HG03060 (cell line): ENCODE measurements at regions not wholly inside any gene's neighbourhood (a gene's known extent, or its start where the extent isn't known, plus 50 kb on each side); places are given as distances from the start of the nearest gene placed in this dataset.

Experiments used
- ATAC-seq: cut with Tn5 transposase; IDR thresholded peaks from one replicate; pipeline ENCODE4 v1.9.1; 2021; ENCODE audit warnings: low read depth, moderate number of reproducible peaks; ENCODE audit not compliant: unreplicated experiment

- ATAC-seq, result no peak
Observed at GRCh38 chr13:50071379-50071778, 56.1 kb downstream of the KCNRG start.

- ATAC-seq, result no peak
Observed at GRCh38 chr13:50072676-50073075, 57.4 kb downstream of the KCNRG start.

DNA sequence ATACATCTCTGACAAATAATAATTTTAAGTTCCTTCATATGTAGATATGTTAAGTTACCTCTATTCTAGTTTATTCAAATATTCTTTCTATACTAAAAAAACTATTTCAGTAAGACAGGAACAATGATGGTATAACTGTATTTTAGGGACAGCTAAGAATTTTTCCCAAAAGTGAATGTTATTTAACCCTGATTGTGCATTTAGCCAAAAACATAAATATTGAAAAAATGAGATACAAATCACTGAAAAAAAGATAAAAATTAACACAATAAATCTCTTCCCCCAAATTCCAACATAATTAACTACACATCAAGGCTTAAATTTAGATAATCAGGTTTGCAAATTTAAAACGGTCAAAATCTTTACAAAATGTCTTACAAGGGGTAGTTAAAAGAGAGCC, 58.1 kb downstream of the KCNRG start:
- no peak for ATAC-seq

GRCh38 chr13:50074843-50075242, 59.6 kb downstream of the KCNRG start:
- no peak for ATAC-seq

- no peak for ATAC-seq
Observed at GRCh38 chr13:50075619-50076097, 60.4 kb downstream of the KCNRG start.

DNA sequence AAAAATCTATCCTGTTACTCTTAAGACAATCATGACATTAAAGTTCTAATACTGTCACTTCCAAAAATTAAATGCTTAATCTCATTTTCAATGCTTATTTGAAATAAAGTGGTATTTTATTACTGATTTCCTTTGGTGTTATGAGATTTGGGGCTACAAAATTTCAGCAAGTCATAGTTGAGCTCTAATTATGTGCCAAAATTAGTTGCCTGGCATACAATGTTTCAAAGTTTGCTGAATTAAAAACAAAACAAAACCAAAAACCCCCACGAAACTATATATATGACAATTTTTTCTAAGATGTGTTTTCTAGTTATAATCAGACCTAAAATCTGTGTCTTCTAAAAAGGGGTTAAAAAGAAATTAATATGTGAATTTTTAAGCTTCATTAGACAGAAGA, 62.2 kb downstream of the KCNRG start:
- no peak for ATAC-seq

DNA sequence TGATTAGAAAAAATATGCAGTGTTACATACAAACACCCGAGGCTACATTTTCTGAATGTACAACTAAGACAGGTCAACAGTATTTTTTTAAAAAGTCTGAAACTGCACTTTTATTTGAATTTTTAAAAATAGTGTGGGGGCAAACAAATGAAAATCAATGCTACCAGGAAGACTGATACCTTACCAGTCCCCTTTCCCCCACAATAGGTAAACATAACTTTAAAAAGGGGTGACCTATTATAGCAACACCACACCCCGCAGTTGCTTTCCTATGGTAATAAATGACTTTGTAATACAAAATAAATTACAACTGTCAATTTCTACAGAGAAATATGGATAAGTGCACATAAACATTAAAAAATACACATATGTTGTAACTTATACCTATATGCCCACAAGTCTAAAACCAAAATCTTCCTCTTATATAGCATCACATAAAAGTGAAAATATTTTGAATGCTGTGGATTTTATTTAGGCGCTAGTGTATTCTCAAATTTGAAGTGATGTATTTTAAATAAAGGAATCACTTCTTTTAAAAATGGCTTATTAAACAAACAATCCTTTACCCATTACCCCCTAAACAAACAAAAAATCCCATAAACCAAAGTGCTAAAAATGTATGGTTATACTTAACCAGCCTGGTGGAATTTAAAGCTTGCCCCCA, 63.1 kb downstream of the KCNRG start:
- ATAC-seq, result no peak

DNA sequence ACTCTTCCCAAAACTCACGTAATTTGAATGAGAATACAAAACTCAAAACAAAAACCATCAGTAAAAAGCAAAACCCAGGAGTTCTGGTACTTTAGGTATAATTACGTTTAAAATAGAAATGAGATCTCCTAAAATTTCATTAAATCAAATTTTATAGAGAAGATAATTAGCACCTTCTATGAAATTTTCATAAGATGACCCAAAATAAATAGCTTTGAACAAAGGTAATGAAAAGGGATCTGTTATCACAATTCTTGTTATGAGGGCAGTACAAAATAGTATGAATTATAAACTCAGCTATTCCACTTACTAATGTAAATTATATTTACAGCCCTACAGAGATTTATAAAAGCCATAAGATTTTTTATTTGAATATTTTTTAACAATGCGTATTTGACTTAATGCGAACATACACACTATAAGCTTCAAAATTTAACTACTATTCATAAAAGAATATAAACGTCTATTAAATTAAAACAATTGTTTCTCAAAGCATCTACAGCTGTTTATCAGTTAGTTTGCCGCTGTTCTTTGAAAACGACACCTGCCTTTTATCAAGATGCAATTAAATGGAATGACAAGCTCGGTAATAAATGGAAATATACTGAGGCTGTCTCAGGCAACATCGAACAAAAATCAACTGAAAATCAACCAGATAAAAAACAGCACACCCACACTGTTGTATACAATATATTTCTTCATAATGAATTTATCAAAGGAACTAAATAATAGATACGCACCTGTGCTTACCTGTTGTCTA, 63.8 kb downstream of the KCNRG start:
- no peak for ATAC-seq

GRCh38 chr13:50079655-50080202, 64.5 kb downstream of the KCNRG start:
- no peak for ATAC-seq

DNA sequence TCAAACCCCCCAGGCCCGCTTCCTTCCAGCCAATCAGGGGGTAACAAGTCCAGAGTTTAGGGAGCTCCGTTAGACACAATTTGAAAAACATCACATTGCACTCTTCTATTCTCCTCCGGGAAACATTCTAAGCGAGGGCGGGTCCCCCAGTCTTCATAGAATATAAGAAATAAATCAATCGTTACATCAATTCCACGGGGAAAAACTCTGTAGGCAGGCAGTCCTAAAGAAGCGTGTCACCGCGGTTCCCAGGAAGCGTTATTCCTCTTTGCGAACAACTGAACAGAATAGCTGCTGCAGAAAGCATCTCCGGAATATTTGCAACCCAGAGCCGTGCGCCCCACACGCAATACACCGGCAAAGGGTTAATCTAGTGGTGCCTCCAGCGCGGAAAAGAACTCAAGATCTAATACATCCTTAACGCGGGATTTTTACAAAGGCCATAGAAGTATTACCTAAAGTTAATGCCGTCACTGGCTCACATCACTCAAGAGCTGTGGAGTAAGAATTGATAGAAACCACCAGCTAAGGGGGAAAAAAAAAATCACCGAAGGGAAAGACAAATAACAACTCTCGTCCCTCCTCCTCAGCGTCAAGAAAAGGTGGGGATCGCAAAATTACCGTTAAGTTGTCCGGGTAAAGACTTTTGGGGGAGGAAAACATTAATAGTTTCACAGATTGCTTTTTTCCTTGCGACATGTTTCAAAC, 65.1 kb downstream of the KCNRG start:
- ATAC-seq, result no peak

- ATAC-seq, result no peak
Observed at GRCh38 chr13:50080911-50081678, 65.9 kb downstream of the KCNRG start.

GRCh38 chr13:50081679-50082425, 66.6 kb downstream of the KCNRG start:
- ATAC-seq, result peak; percentile 66

- peak; percentile 31 for ATAC-seq
Observed at GRCh38 chr13:50082426-50083281, 67.4 kb downstream of the KCNRG start.

- no peak for ATAC-seq
Observed at GRCh38 chr13:50085063-50085462, 69.8 kb downstream of the KCNRG start.

GRCh38 chr13:50089633-50090032, 74.4 kb downstream of the KCNRG start:
- ATAC-seq, result no peak

DNA sequence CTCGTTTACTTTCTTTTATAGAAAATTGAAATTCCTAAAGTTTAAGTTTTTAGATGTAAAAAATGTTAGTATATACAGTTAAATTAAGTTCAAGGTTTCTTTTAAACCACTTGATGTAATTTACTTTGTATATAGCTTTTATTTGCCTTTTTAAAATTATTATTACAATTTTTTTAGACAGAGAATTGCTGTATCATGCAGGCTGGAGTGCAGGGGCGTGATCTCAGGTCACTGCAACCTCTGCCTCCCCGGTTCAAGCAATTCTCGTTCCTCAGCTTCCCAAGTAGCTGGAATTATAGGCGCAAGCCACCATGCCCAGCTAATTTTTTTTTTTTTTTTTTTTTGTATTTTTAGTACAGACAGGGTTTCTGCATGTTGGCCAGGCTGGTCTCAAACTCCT, 75.0 kb downstream of the KCNRG start:
- no peak for ATAC-seq

DNA sequence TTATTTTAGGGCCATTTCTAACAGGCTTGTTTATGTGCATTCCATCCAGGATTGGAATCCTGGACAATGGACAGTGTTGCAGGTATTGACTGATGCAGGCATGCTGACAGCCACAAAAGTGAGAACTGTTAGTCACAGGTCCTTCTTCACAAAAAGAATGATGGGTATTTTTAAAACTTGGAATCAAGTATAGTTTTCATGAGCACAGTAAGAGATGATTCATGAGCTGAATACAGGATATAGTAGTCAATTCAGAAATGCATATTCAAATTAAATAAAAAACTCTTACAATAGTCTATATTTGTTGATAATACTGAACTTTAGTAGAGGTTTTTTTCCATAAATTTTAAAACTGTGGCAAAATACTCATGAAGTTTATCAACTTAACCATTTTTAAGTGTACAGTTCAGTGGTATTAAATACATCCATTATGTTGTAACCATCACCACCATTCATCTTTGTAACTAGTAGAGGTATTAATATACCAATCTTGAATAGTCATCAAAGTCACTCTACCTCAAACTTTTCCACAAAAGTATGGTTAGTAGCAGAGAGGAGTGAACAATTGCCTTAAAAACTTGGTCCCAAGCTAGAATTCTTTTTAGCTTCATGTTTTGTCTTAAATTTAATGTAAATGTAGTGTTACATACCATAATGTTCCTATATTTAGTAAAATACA, 79.5 kb downstream of the KCNRG start:
- no peak for ATAC-seq

- no peak for ATAC-seq
Observed at GRCh38 chr13:50098693-50099092, 83.4 kb downstream of the KCNRG start.
